ENCODE measurements at regions not wholly inside any gene's neighbourhood (a gene's known extent, or its start where the extent isn't known, plus 50 kb on each side); places are given as distances from the start of the nearest gene placed in this dataset.

- Histone ChIP-seq H3K36me3 (no peaks in the 10 kb centered on the region), H3K9me3 (no peaks in the 10 kb centered on the region), H3K4me3 (no peak overlapping the region), H3K27ac (replicated peaks in 1 of 4) (no peak overlapping the region), H3K4me1 (no peaks in the 10 kb centered on the region), H3K27me3 (no peaks in the 10 kb centered on the region)
- intact Hi-C loops (cut with DNase I): no loop called here
- TF ChIP-seq, protein P1, sequence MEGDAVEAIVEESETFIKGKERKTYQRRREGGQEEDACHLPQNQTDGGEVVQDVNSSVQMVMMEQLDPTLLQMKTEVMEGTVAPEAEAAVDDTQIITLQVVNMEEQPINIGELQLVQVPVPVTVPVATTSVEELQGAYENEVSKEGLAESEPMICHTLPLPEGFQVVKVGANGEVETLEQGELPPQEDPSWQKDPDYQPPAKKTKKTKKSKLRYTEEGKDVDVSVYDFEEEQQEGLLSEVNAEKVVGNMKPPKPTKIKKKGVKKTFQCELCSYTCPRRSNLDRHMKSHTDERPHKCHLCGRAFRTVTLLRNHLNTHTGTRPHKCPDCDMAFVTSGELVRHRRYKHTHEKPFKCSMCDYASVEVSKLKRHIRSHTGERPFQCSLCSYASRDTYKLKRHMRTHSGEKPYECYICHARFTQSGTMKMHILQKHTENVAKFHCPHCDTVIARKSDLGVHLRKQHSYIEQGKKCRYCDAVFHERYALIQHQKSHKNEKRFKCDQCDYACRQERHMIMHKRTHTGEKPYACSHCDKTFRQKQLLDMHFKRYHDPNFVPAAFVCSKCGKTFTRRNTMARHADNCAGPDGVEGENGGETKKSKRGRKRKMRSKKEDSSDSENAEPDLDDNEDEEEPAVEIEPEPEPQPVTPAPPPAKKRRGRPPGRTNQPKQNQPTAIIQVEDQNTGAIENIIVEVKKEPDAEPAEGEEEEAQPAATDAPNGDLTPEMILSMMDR (IDR thresholded peaks at IDR 0.05): no peak
- TF ChIP-seq EP300 (IDR thresholded peaks at IDR 0.05): no peak
- no peak for TF ChIP-seq POLR2A (IDR thresholded peaks at IDR 0.05; ENCODE audit: low read depth)
- no peak for TF ChIP-seq POLR2AphosphoS5 (IDR thresholded peaks at IDR 0.05)
- DNase-seq (ENCODE audit: extremely low spot score): no peak
Measured at GRCh38 chr13:61692691-61693090, 277.0 kb upstream of the PCDH20 start.

DNA sequence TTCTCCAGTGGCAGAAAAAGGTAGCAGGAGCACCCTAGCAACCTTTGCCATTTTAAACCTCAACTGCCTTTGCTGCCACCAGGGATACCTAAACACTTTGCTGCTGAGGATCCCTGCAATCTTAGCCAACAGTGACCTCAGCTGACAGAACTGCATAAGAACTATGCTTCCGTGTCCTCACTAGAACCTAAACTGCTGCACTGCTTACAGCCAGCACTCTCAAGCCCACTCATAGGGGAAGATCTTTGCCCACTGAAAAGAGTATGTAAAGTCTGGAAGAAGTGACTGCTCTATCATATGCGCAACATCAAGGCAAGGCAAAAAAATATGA is 270.0 kb upstream of the PCDH20 start:
- no peaks in the 10 kb centered on the region for H3K36me3 ChIP-seq
- no peak overlapping the region for H3K27ac ChIP-seq (replicated peaks in 1 of 4)
- no peaks in the 10 kb centered on the region for H3K4me1 ChIP-seq
- no peaks in the 10 kb centered on the region for H3K9me3 ChIP-seq
- 51% methylated on average over 2 of the region's 2 CpGs for WGBS
- TF ChIP-seq, protein P1 (IDR thresholded peaks at IDR 0.05): peak in 1 of 3 experiments; percentile 11
- no peak for TF ChIP-seq POLR2A (IDR thresholded peaks at IDR 0.05; ENCODE audit: low read depth)
- intact Hi-C loops (cut with DNase I): no loop called here
- no peak for DNase-seq (ENCODE audit: extremely low spot score)
- H3K27me3 ChIP-seq: no peaks in the 10 kb centered on the region
- no peak overlapping the region for H3K4me3 ChIP-seq

DNA sequence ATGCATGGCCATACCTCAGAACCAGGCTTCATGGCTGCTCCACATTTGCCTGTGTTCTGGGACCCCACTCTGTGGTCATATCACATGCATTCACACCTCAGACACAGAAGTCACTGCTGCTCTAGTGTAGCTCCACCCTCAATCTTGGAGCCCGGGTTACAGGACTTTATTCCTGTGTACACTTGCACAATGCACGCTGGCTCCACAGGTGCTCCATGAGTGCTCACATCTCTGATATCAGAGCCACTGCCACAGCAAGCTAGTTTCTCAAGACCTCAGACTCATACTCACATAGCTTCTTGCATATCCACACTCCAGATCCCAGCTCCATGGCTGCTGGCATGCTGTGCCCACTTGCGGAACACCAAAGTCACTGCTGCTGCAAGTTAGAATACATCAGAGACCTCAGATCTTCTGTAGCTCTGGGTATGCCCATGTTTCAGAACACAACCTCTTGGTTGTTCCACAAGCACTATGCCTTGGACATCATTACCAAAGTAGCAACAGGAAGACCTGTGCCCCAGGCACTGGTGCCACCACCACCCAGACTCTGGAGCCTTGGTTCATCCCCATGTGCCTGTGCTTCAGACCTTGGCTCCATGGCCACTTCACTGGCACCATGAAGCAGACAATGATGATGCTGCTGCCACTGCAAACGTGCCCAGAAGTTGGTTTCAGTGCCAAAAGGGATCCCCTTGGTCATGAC is 269.5 kb upstream of the PCDH20 start:
- WGBS: 87% methylated on average over 3 of the region's 4 CpGs
- Histone ChIP-seq H3K27me3 (no peaks in the 10 kb centered on the region), H3K9me3 (no peaks in the 10 kb centered on the region), H3K4me1 (no peaks in the 10 kb centered on the region), H3K27ac (replicated peaks in 1 of 4) (no peak overlapping the region), H3K4me3 (no peak overlapping the region), H3K36me3 (no peaks in the 10 kb centered on the region)
- intact Hi-C loops (cut with DNase I): no loop called here
- TF ChIP-seq, protein P1 (IDR thresholded peaks at IDR 0.05): no peak
- TF ChIP-seq EP300 (IDR thresholded peaks at IDR 0.05): no peak
- TF ChIP-seq POLR2AphosphoS5 (IDR thresholded peaks at IDR 0.05): no peak
- no peak for TF ChIP-seq POLR2A (IDR thresholded peaks at IDR 0.05; ENCODE audit: low read depth)
- no peak for DNase-seq (ENCODE audit: extremely low spot score)

DNA sequence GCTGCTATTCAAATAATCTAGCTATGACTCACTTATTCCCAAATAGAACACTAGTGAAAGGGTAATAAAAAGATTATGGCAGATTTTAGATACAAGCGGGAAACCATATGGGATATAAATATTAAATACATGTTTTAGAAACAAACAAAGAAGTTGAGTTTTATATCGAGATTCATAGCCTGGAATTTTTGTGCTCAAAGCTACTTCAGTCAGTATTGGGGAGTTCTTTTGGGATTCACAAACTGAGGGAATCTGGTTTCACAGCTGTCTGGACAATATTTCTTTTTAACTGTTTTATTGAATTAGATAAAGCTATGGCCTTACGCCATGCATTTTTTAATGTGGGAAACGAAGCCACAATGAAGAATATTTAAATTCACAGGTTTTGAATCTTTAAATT is 257.1 kb upstream of the PCDH20 start:
- WGBS: 88% methylated on average over 4 of the region's 4 CpGs
- no peaks in the 10 kb centered on the region for H3K4me1 ChIP-seq
- no peaks in the 10 kb centered on the region for H3K27me3 ChIP-seq
- intact Hi-C loops (cut with DNase I): no loop called here
- no peak for DNase-seq (ENCODE audit: extremely low spot score)
- no peak overlapping the region for H3K27ac ChIP-seq (replicated peaks in 1 of 4)
- H3K9me3 ChIP-seq: no peaks in the 10 kb centered on the region
- H3K4me3 ChIP-seq: no peak overlapping the region
- TF ChIP-seq EP300 (IDR thresholded peaks at IDR 0.05) (no peak), POLR2A (IDR thresholded peaks at IDR 0.05; ENCODE audit: low read depth) (no peak), POLR2AphosphoS5 (IDR thresholded peaks at IDR 0.05) (no peak)
- TF ChIP-seq, protein P1 (IDR thresholded peaks at IDR 0.05): no peak
- H3K36me3 ChIP-seq: no peaks in the 10 kb centered on the region

Measured in esophagus muscularis mucosa (tissue), 4 donors.